ENCODE measurements at regions not wholly inside any gene's neighbourhood (a gene's known extent, or its start where the extent isn't known, plus 50 kb on each side); places are given as distances from the start of the nearest gene placed in this dataset.

GRCh38 chr14:71730471-71730870 is 201.8 kb upstream of the RGS6 start:
- H2AK5ac ChIP-seq (ENCODE audit: low read length): no peak overlapping the region
- no peak overlapping the region for H4K12ac ChIP-seq (ENCODE audit: low read depth, low read length)
- H2AFZ ChIP-seq (ENCODE audit: insufficient read depth, low read length, poor library complexity): no peak overlapping the region
- no peak overlapping the region for H3K9ac ChIP-seq (ENCODE audit: low read length)
- peak in 1 of 2 donors; percentile 35 for DNase-seq
- H3K27ac ChIP-seq (ENCODE audit: low read depth, low read length): no peak overlapping the region
- H4K8ac ChIP-seq (ENCODE audit: low read depth, low read length): no peak overlapping the region
- H3K79me1 ChIP-seq (ENCODE audit: low read length): peaks cover 4% of the 10 kb centered on the region
- no peak overlapping the region for H2BK12ac ChIP-seq (ENCODE audit: low read length)
- H3K9me3 ChIP-seq (ENCODE audit: insufficient read depth, low read depth, low read length): peaks cover 2% of the 10 kb centered on the region
- WGBS (ENCODE audit: extremely low coverage, insufficient coverage, insufficient read length): no CpG with 5 or more reads among the region's 1 CpG
- H2BK120ac ChIP-seq (ENCODE audit: insufficient read depth, low read length, poor library complexity): no peak overlapping the region
- H3K36me3 ChIP-seq (ENCODE audit: control insufficient read depth in 1 of 2, insufficient read depth in 2 of 2, low read length in 2 of 2): peaks cover 23 to 27% of the 10 kb centered on the region in 2 experiments
- no peaks in the 10 kb centered on the region for H3K27me3 ChIP-seq (ENCODE audit: insufficient read depth, low read length)
- H3K4me2 ChIP-seq (ENCODE audit: low read length): no peak overlapping the region
- no peak overlapping the region for H3K18ac ChIP-seq (ENCODE audit: low read length)
- H3K4me3 ChIP-seq (ENCODE audit: low read depth, low read length): no peak overlapping the region
- H4K91ac ChIP-seq (ENCODE audit: low read depth, low read length): no peak overlapping the region
- no peak overlapping the region for H3K14ac ChIP-seq (ENCODE audit: low read length)
- no peak overlapping the region for H3K23ac ChIP-seq (ENCODE audit: low read length)
- no peak overlapping the region for H2BK5ac ChIP-seq (ENCODE audit: low read depth, low read length, poor library complexity)
- H3K79me2 ChIP-seq (ENCODE audit: control insufficient read depth, insufficient read depth, low read length, poor library complexity): no peaks in the 10 kb centered on the region
- H3K4me1 ChIP-seq (ENCODE audit: control insufficient read depth in 1 of 2, insufficient read depth in 2 of 2, low read length in 2 of 2): peaks cover 5 to 18% of the 10 kb centered on the region in 2 experiments
- H3K4ac ChIP-seq (ENCODE audit: low read depth, low read length): no peak overlapping the region

GRCh38 chr14:71731096-71731495 is 201.1 kb upstream of the RGS6 start:
- Histone ChIP-seq H3K79me1 (ENCODE audit: low read length) (peaks cover 4% of the 10 kb centered on the region), H3K23ac (ENCODE audit: low read length) (no peak overlapping the region), H4K91ac (ENCODE audit: low read depth, low read length) (no peak overlapping the region), H2BK120ac (ENCODE audit: insufficient read depth, low read length, poor library complexity) (no peak overlapping the region), H3K14ac (ENCODE audit: low read length) (no peak overlapping the region), H2BK12ac (ENCODE audit: low read length) (no peak overlapping the region), H3K27me3 (ENCODE audit: insufficient read depth, low read length) (no peaks in the 10 kb centered on the region), H3K4me2 (ENCODE audit: low read length) (no peak overlapping the region), H3K79me2 (ENCODE audit: control insufficient read depth, insufficient read depth, low read length, poor library complexity) (no peaks in the 10 kb centered on the region), H3K4me3 (ENCODE audit: low read depth, low read length) (no peak overlapping the region), H4K8ac (ENCODE audit: low read depth, low read length) (no peak overlapping the region), H3K9ac (ENCODE audit: low read length) (no peak overlapping the region), H3K36me3 (ENCODE audit: control insufficient read depth in 1 of 2, insufficient read depth in 2 of 2, low read length in 2 of 2) (peaks cover 25 to 30% of the 10 kb centered on the region in 2 experiments), H2AFZ (ENCODE audit: insufficient read depth, low read length, poor library complexity) (no peak overlapping the region), H3K4me1 (ENCODE audit: control insufficient read depth in 1 of 2, insufficient read depth in 2 of 2, low read length in 2 of 2) (peaks cover 5 to 16% of the 10 kb centered on the region in 2 experiments), H3K18ac (ENCODE audit: low read length) (no peak overlapping the region), H2AK5ac (ENCODE audit: low read length) (no peak overlapping the region), H3K9me3 (ENCODE audit: insufficient read depth, low read depth, low read length) (peaks cover 2% of the 10 kb centered on the region), H3K27ac (ENCODE audit: low read depth, low read length) (no peak overlapping the region), H4K12ac (ENCODE audit: low read depth, low read length) (no peak overlapping the region), H2BK5ac (ENCODE audit: low read depth, low read length, poor library complexity) (no peak overlapping the region), H3K4ac (ENCODE audit: low read depth, low read length) (no peak overlapping the region)
- no CpG with 5 or more reads among the region's 5 CpGs for WGBS (ENCODE audit: extremely low coverage, insufficient coverage, insufficient read length)
- DNase-seq: no peak

- Histone ChIP-seq H3K27me3 (ENCODE audit: insufficient read depth, low read length) (no peaks in the 10 kb centered on the region), H3K9ac (ENCODE audit: low read length) (no peak overlapping the region), H2AK5ac (ENCODE audit: low read length) (no peak overlapping the region), H3K4me3 (ENCODE audit: low read depth, low read length) (no peak overlapping the region), H3K23ac (ENCODE audit: low read length) (no peak overlapping the region), H2BK120ac (ENCODE audit: insufficient read depth, low read length, poor library complexity) (no peak overlapping the region), H2AFZ (ENCODE audit: insufficient read depth, low read length, poor library complexity) (no peak overlapping the region), H3K18ac (ENCODE audit: low read length) (no peak overlapping the region), H2BK5ac (ENCODE audit: low read depth, low read length, poor library complexity) (no peak overlapping the region), H4K91ac (ENCODE audit: low read depth, low read length) (no peak overlapping the region), H2BK12ac (ENCODE audit: low read length) (no peak overlapping the region), H3K4me1 (ENCODE audit: control insufficient read depth in 1 of 2, insufficient read depth in 2 of 2, low read length in 2 of 2) (peaks cover 3 to 10% of the 10 kb centered on the region in 2 experiments), H4K12ac (ENCODE audit: low read depth, low read length) (no peak overlapping the region), H3K79me2 (ENCODE audit: control insufficient read depth, insufficient read depth, low read length, poor library complexity) (no peaks in the 10 kb centered on the region), H3K4ac (ENCODE audit: low read depth, low read length) (no peak overlapping the region), H3K27ac (ENCODE audit: low read depth, low read length) (no peak overlapping the region), H4K8ac (ENCODE audit: low read depth, low read length) (no peak overlapping the region), H3K9me3 (ENCODE audit: insufficient read depth, low read depth, low read length) (peaks cover 4% of the 10 kb centered on the region), H3K14ac (ENCODE audit: low read length) (no peak overlapping the region), H3K36me3 (ENCODE audit: control insufficient read depth in 1 of 2, insufficient read depth in 2 of 2, low read length in 2 of 2) (peaks cover 32 to 45% of the 10 kb centered on the region in 2 experiments), H3K79me1 (ENCODE audit: low read length) (peaks cover 4% of the 10 kb centered on the region), H3K4me2 (ENCODE audit: low read length) (no peak overlapping the region)
- peak; percentile 23 to 67 for DNase-seq
- WGBS (ENCODE audit: extremely low coverage, insufficient coverage, insufficient read length): no CpG with 5 or more reads among the region's 6 CpGs
Measured at GRCh38 chr14:71733210-71733883, 198.9 kb upstream of the RGS6 start.

GRCh38 chr14:71734076-71734475 is 198.2 kb upstream of the RGS6 start:
- no peak overlapping the region for H3K4ac ChIP-seq (ENCODE audit: low read depth, low read length)
- no peak overlapping the region for H3K18ac ChIP-seq (ENCODE audit: low read length)
- DNase-seq: no peak
- no peak overlapping the region for H4K8ac ChIP-seq (ENCODE audit: low read depth, low read length)
- no CpG with 5 or more reads among the region's 14 CpGs for WGBS (ENCODE audit: extremely low coverage, insufficient coverage, insufficient read length)
- H2BK120ac ChIP-seq (ENCODE audit: insufficient read depth, low read length, poor library complexity): no peak overlapping the region
- H4K12ac ChIP-seq (ENCODE audit: low read depth, low read length): no peak overlapping the region
- H2AFZ ChIP-seq (ENCODE audit: insufficient read depth, low read length, poor library complexity): no peak overlapping the region
- no peak overlapping the region for H3K4me3 ChIP-seq (ENCODE audit: low read depth, low read length)
- H2AK5ac ChIP-seq (ENCODE audit: low read length): no peak overlapping the region
- no peak overlapping the region for H3K23ac ChIP-seq (ENCODE audit: low read length)
- H3K9me3 ChIP-seq (ENCODE audit: insufficient read depth, low read depth, low read length): peaks cover 4% of the 10 kb centered on the region
- H3K4me1 ChIP-seq (ENCODE audit: control insufficient read depth in 1 of 2, insufficient read depth in 2 of 2, low read length in 2 of 2): peaks cover 3 to 10% of the 10 kb centered on the region in 2 experiments
- H3K14ac ChIP-seq (ENCODE audit: low read length): no peak overlapping the region
- H3K27ac ChIP-seq (ENCODE audit: low read depth, low read length): no peak overlapping the region
- no peak overlapping the region for H2BK5ac ChIP-seq (ENCODE audit: low read depth, low read length, poor library complexity)
- H3K79me2 ChIP-seq (ENCODE audit: control insufficient read depth, insufficient read depth, low read length, poor library complexity): no peaks in the 10 kb centered on the region
- peaks cover 33 to 48% of the 10 kb centered on the region in 2 experiments for H3K36me3 ChIP-seq (ENCODE audit: control insufficient read depth in 1 of 2, insufficient read depth in 2 of 2, low read length in 2 of 2)
- no peak overlapping the region for H3K9ac ChIP-seq (ENCODE audit: low read length)
- H3K4me2 ChIP-seq (ENCODE audit: low read length): no peak overlapping the region
- H3K79me1 ChIP-seq (ENCODE audit: low read length): peaks cover 4% of the 10 kb centered on the region
- no peaks in the 10 kb centered on the region for H3K27me3 ChIP-seq (ENCODE audit: insufficient read depth, low read length)
- H2BK12ac ChIP-seq (ENCODE audit: low read length): no peak overlapping the region
- no peak overlapping the region for H4K91ac ChIP-seq (ENCODE audit: low read depth, low read length)
